A549 (cell line): ENCODE measurements at regions not wholly inside any gene's neighbourhood (a gene's known extent, or its start where the extent isn't known, plus 50 kb on each side); places are given as distances from the start of the nearest gene placed in this dataset.

Source experiments
- ATAC-seq, 2 experiments: fragments of 200-7000 bp in 1 of 2; fragments of >200 bp in 1 of 2; cut with Nextera tagmentation in 1 of 2; cut with Tn5 transposase in 1 of 2; 3 replicates each; pipeline versions ENCODE4 v1.8.0 to v1.9.1; 2018 to 2020; ENCODE audit warnings: mild to moderate bottlenecking in 1 of 2, moderate library complexity in 1 of 2
- CTCF ChIA-PET: fragments of 300-600 bp; sonication (Branson Sonifier 250); formaldehyde crosslinking; extraction: SDS; loops from one replicate; lab custom pipeline; 2021; ENCODE audit warnings: antibody characterized with exemption, inconsistent platforms; lab: Yijun Ruan, JAX
- POLR2A ChIA-PET: fragments of 350-600 bp; formaldehyde crosslinking; extraction: SDS; loops from one replicate; lab custom pipeline; 2021; ENCODE audit warnings: antibody characterized with exemption, inconsistent platforms; lab: Yijun Ruan, JAX
- DNase-seq, 2 experiments: peaks; one replicate each; pipeline versions ENCODE4 v3.0.0 to v3.0.0-alpha.2; 2011 to 2016; ENCODE audit warnings: low read depth in 1 of 2, low spot score in 1 of 2
- FAIRE-seq: peaks from 2 replicates; lab custom pipeline; 2011; peaks lifted over from hg19 to GRCh38; lab: Jason Lieb, UNC
- H3K27ac ChIP-seq, 2 experiments: fragments of >200 bp; sonication (Bioruptor Twin); formaldehyde crosslinking; 3 replicates each; pipeline ENCODE4 v1.5.1; 2016 to 2017
- H3K4me1 ChIP-seq: fragments of >200 bp; sonication (Bioruptor Twin); formaldehyde crosslinking; 3 replicates; pipeline ENCODE4 v1.6.1; 2016
- H3K4me2 ChIP-seq: fragments of >200 bp; sonication (Bioruptor Twin); formaldehyde crosslinking; 3 replicates; pipeline ENCODE4 v1.6.1; 2016
- H3K4me3 ChIP-seq: fragments of >200 bp; sonication (Bioruptor Twin); formaldehyde crosslinking; 3 replicates; pipeline ENCODE4 v1.5.1; 2016
- H3K9me3 ChIP-seq: fragments of >200 bp; sonication (Bioruptor Twin); formaldehyde crosslinking; 3 replicates; pipeline ENCODE4 v1.6.1; 2016
- BHLHE40 ChIP-seq: IDR thresholded peaks from 2 replicates; pipeline ENCODE4 v1.6.1; 2012; ENCODE audit warnings: low read depth, low read length, inconsistent platforms
- CBX2 ChIP-seq: fragments of 200-600 bp; sonication (generic); IDR thresholded peaks from 2 replicates; pipeline ENCODE4 v1.6.1; 2016; ENCODE audit warnings: low read depth, mild to moderate bottlenecking, borderline replicate concordance
- CEBPB ChIP-seq, 2 experiments: fragments of >200 bp in 1 of 2; sonication (Bioruptor Twin) in 1 of 2; formaldehyde crosslinking in 1 of 2; IDR thresholded peaks; 2 replicates each; pipeline ENCODE4 v1.6.1; 2012 to 2016
- EHMT2 ChIP-seq: fragments of 200-600 bp; sonication (generic); IDR thresholded peaks from 2 replicates; pipeline ENCODE4 v1.6.1; 2016; ENCODE audit warnings: antibody characterized with exemption, low read depth, mild to moderate bottlenecking, moderate library complexity
- GATA3 ChIP-seq: IDR thresholded peaks from 2 replicates; pipeline ENCODE4 v1.6.1; 2012; ENCODE audit warnings: borderline replicate concordance
- JUNB ChIP-seq: fragments of >200 bp; sonication (Bioruptor Twin); formaldehyde crosslinking; IDR thresholded peaks from 2 replicates; pipeline ENCODE4 v1.6.1; 2016
- MAFK ChIP-seq: fragments of 450-650 bp; IDR thresholded peaks from 2 replicates; pipeline ENCODE4 v1.6.1; 2014; ENCODE audit not compliant: partially characterized antibody
- MYC ChIP-seq: IDR thresholded peaks from 2 replicates; pipeline ENCODE4 v1.6.1; 2012; ENCODE audit warnings: mild to moderate bottlenecking, inconsistent platforms, low read length, improper control_type of control experiment, borderline replicate concordance
- POLR2A ChIP-seq: IDR thresholded peaks from 2 replicates; pipeline ENCODE4 v1.6.1; 2012; ENCODE audit warnings: mild to moderate bottlenecking, low read length
- RAD21 ChIP-seq, 2 experiments: fragments of >200 bp in 1 of 2; sonication (Bioruptor Twin) in 1 of 2; formaldehyde crosslinking in 1 of 2; IDR thresholded peaks in 1 of 2; conservative IDR thresholded peaks in 1 of 2; 2 replicates in 1 of 2; 3 replicates in 1 of 2; pipeline ENCODE4 v1.6.1; 2012 to 2018; ENCODE audit warnings: inconsistent platforms in 1 of 2
- RFX5 ChIP-seq: fragments of 450-650 bp; IDR thresholded peaks from 2 replicates; pipeline ENCODE4 v1.7.1; 2014; ENCODE audit warnings: antibody characterized with exemption, mild to moderate bottlenecking, moderate library complexity
- TP53 ChIP-seq: fragments of 250-450 bp; sonication (Bioruptor Pico); IDR thresholded peaks from 2 replicates; pipeline ENCODE4 v1.5.0; 2021; ENCODE audit warnings: mild to moderate bottlenecking, moderate library complexity
- ZFP36 ChIP-seq: fragments of 450-650 bp; IDR thresholded peaks from 2 replicates; pipeline ENCODE4 v1.6.1; 2014; ENCODE audit warnings: borderline replicate concordance; ENCODE audit not compliant: partially characterized antibody
- ZNF302 ChIP-seq: fragments of 250-450 bp; sonication (Bioruptor Pico); IDR thresholded peaks from 2 replicates; pipeline ENCODE4 v1.9.0; 2021; ENCODE audit warnings: inconsistent platforms, mild to moderate bottlenecking, moderate library complexity
- ZSCAN20 ChIP-seq: fragments of 250-450 bp; sonication (Bioruptor Pico); IDR thresholded peaks from 2 replicates; pipeline ENCODE4 v1.8.0; 2022; ENCODE audit warnings: mild to moderate bottlenecking, moderate library complexity
- WGBS: methylation state at CpG from one replicate; pipeline ENCODE4 v1.1.6; 2017; ENCODE audit errors: missing lambda C conversion rate; 5-methylcytosine and 5-hydroxymethylcytosine counted together
- TF ChIP-seq, protein P1 (sequence below): IDR thresholded peaks from 2 replicates; pipeline ENCODE4 v1.6.1; 2012
- TF ChIP-seq, protein P2 (sequence below): fragments of >200 bp; sonication (Bioruptor Twin); formaldehyde crosslinking; IDR thresholded peaks from 3 replicates; pipeline ENCODE4 v1.6.1; 2016
- TF ChIP-seq, protein P3 (sequence below): fragments of 200-600 bp; sonication (generic); IDR thresholded peaks from 2 replicates; pipeline ENCODE4 v1.6.1; 2016; ENCODE audit warnings: antibody characterized with exemption, mild to moderate bottlenecking, moderate library complexity
- TF ChIP-seq, protein P4 (sequence below): fragments of 450-650 bp; IDR thresholded peaks from 2 replicates; pipeline ENCODE4 v1.6.1; 2014; ENCODE audit warnings: antibody characterized with exemption
- TF ChIP-seq, protein P5 (sequence below): fragments of >200 bp; sonication (Bioruptor Twin); formaldehyde crosslinking; IDR thresholded peaks from 3 replicates; pipeline ENCODE4 v1.5.1; 2016
- TF ChIP-seq, protein P6 (sequence below): fragments of >200 bp; sonication (Bioruptor Twin); formaldehyde crosslinking; IDR thresholded peaks from 2 replicates; pipeline ENCODE4 v1.6.1; 2016

DNA sequence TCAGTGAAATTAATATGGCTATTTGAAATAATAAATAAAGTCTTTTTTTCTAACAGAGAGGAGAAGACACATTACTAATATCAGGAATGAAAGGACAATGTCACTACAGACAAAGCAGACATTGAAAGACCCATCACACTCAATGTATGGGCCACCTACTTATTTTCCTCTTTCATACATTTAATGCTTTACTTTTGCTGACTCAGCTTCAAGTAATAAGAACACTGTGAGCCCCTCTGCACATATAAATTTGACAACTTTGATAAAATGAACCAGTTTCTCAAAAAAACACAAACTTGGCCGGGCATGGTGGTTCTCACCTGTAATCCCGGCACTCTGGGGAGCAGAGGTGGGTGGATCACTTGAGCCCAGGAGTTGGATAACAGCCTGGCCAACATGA, 664.2 kb upstream of the COBL start:
- DNase-seq: no peak
- no peaks in the 10 kb centered on the region for H3K4me1 ChIP-seq
- POLR2A ChIA-PET: no interaction called here
- no peak overlapping the region for H3K4me2 ChIP-seq
- no peak overlapping the region for H3K27ac ChIP-seq
- no peak for FAIRE-seq
- no peaks in the 10 kb centered on the region for H3K9me3 ChIP-seq
- no peak overlapping the region for H3K4me3 ChIP-seq
- whole genome bisulfite sequencing: 4% methylated on average over 2 of the region's 2 CpGs
- peak; percentile 85 for TF ChIP-seq MAFK
- TF ChIP-seq, protein P1, sequence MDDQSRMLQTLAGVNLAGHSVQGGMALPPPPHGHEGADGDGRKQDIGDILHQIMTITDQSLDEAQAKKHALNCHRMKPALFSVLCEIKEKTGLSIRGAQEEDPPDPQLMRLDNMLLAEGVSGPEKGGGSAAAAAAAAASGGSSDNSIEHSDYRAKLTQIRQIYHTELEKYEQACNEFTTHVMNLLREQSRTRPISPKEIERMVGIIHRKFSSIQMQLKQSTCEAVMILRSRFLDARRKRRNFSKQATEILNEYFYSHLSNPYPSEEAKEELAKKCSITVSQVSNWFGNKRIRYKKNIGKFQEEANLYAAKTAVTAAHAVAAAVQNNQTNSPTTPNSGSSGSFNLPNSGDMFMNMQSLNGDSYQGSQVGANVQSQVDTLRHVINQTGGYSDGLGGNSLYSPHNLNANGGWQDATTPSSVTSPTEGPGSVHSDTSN: no peak
- no peak for ATAC-seq
- CTCF ChIA-PET: no interaction called here

DNA sequence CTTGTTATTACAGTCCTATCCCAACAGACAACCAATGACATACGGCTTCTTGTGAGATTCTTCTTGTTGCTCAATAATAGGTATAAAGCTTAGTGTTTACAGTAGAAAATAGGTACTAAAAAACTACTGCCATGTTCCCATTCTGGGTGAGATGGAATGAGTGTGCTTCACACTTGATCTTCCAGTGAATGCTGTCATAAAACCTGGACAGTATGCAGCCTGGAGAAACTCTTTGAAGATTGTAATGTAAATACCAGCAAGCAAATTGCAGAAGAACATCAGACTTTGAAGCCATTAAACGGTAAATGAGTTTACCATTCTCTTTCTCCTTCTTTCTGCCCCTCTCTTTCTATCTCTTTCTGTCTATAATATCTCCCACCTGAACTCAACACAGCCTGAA, 663.7 kb upstream of the COBL start:
- ChIA-PET POLR2A (no interaction called here), CTCF (no interaction called here)
- 0% methylated on average over 2 of the region's 2 CpGs for WGBS
- no peak for TF ChIP-seq MAFK
- TF ChIP-seq, protein P2, sequence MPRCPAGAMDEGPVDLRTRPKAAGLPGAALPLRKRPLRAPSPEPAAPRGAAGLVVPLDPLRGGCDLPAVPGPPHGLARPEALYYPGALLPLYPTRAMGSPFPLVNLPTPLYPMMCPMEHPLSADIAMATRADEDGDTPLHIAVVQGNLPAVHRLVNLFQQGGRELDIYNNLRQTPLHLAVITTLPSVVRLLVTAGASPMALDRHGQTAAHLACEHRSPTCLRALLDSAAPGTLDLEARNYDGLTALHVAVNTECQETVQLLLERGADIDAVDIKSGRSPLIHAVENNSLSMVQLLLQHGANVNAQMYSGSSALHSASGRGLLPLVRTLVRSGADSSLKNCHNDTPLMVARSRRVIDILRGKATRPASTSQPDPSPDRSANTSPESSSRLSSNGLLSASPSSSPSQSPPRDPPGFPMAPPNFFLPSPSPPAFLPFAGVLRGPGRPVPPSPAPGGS: no peak
- no peak for TF ChIP-seq CEBPB (IDR thresholded peaks at IDR 0.05)
- TF ChIP-seq ZSCAN20: no peak
- no peak for TF ChIP-seq POLR2A
- no peaks in the 10 kb centered on the region for H3K9me3 ChIP-seq
- FAIRE-seq (peak; percentile 13), DNase-seq (no peak), ATAC-seq (no peak)
- H3K4me3 ChIP-seq: no peak overlapping the region
- H3K27ac ChIP-seq: no peak overlapping the region
- no peaks in the 10 kb centered on the region for H3K4me1 ChIP-seq
- no peak overlapping the region for H3K4me2 ChIP-seq

DNA sequence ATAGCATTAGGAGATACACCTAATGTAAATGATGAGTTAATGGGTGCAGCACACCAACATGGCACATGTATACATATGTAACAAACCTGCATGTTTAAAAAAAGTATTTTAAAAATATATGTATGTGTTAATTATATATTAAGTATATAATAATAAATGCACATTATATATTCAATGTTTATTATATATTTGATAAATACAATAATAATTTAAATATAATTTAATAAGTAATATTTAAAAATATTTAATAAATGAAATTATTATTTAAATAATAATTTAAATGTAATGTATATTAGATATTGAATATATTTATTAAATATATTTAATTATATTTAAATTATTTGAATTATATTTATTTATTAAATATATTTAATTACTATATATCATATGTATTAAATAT, 661.3 kb upstream of the COBL start:
- H3K27ac ChIP-seq: no peak overlapping the region
- DNase-seq (no peak), FAIRE-seq (no peak), ATAC-seq (no peak)
- H3K4me3 ChIP-seq: no peak overlapping the region
- ChIA-PET POLR2A (no interaction called here), CTCF (no interaction called here)
- TF ChIP-seq GATA3 (no peak), RFX5 (no peak), CBX2 (no peak), EHMT2 (no peak), ZNF302 (CRISPR knock-in tag) (no peak), POLR2A (no peak)
- TF ChIP-seq, protein P3, sequence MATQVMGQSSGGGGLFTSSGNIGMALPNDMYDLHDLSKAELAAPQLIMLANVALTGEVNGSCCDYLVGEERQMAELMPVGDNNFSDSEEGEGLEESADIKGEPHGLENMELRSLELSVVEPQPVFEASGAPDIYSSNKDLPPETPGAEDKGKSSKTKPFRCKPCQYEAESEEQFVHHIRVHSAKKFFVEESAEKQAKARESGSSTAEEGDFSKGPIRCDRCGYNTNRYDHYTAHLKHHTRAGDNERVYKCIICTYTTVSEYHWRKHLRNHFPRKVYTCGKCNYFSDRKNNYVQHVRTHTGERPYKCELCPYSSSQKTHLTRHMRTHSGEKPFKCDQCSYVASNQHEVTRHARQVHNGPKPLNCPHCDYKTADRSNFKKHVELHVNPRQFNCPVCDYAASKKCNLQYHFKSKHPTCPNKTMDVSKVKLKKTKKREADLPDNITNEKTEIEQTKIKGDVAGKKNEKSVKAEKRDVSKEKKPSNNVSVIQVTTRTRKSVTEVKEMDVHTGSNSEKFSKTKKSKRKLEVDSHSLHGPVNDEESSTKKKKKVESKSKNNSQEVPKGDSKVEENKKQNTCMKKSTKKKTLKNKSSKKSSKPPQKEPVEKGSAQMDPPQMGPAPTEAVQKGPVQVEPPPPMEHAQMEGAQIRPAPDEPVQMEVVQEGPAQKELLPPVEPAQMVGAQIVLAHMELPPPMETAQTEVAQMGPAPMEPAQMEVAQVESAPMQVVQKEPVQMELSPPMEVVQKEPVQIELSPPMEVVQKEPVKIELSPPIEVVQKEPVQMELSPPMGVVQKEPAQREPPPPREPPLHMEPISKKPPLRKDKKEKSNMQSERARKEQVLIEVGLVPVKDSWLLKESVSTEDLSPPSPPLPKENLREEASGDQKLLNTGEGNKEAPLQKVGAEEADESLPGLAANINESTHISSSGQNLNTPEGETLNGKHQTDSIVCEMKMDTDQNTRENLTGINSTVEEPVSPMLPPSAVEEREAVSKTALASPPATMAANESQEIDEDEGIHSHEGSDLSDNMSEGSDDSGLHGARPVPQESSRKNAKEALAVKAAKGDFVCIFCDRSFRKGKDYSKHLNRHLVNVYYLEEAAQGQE: no peak
- no peaks in the 10 kb centered on the region for H3K9me3 ChIP-seq
- no peaks in the 10 kb centered on the region for H3K4me1 ChIP-seq
- H3K4me2 ChIP-seq: no peak overlapping the region

DNA sequence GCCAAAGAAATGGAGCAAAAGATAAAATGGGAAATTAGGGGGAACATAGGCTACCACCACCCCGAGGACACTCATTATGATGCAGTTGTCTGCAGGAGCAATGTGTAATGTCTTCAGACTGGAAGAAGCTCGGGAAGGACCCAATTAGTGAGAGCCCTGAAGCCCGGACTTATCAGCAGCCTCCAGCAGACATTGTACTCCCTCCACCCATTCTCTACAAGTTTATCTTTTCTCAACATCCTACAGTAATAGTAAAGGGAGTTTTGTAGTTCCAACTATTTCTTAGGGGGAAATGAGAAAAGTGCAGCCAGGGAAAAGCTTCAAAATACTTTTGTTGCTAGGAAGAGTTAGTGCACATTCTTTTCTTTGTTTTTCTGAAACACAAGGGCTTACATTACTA, 657.3 kb upstream of the COBL start:
- Histone ChIP-seq H3K27ac (no peak overlapping the region), H3K4me3 (no peak overlapping the region), H3K4me2 (no peak overlapping the region), H3K4me1 (no peaks in the 10 kb centered on the region)
- POLR2A ChIA-PET: no interaction called here
- ATAC-seq: no peak
- no peak for FAIRE-seq
- 0% methylated on average over 3 of the region's 3 CpGs for WGBS
- TF ChIP-seq, protein P4, sequence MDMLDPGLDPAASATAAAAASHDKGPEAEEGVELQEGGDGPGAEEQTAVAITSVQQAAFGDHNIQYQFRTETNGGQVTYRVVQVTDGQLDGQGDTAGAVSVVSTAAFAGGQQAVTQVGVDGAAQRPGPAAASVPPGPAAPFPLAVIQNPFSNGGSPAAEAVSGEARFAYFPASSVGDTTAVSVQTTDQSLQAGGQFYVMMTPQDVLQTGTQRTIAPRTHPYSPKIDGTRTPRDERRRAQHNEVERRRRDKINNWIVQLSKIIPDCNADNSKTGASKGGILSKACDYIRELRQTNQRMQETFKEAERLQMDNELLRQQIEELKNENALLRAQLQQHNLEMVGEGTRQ: no peak
- TF ChIP-seq, protein P5, sequence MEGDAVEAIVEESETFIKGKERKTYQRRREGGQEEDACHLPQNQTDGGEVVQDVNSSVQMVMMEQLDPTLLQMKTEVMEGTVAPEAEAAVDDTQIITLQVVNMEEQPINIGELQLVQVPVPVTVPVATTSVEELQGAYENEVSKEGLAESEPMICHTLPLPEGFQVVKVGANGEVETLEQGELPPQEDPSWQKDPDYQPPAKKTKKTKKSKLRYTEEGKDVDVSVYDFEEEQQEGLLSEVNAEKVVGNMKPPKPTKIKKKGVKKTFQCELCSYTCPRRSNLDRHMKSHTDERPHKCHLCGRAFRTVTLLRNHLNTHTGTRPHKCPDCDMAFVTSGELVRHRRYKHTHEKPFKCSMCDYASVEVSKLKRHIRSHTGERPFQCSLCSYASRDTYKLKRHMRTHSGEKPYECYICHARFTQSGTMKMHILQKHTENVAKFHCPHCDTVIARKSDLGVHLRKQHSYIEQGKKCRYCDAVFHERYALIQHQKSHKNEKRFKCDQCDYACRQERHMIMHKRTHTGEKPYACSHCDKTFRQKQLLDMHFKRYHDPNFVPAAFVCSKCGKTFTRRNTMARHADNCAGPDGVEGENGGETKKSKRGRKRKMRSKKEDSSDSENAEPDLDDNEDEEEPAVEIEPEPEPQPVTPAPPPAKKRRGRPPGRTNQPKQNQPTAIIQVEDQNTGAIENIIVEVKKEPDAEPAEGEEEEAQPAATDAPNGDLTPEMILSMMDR: no peak
- TF ChIP-seq, protein P1: no peak
- TF ChIP-seq JUNB: no peak
- TF ChIP-seq CEBPB (IDR thresholded peaks at IDR 0.05): no peak
- TF ChIP-seq ZNF302 (CRISPR knock-in tag): no peak
- no peak for TF ChIP-seq BHLHE40
- no peak for TF ChIP-seq ZFP36
- TF ChIP-seq CBX2: no peak
- TF ChIP-seq MYC: no peak
- no peak for TF ChIP-seq TP53 (CRISPR knock-in tag)
- TF ChIP-seq, protein P6, sequence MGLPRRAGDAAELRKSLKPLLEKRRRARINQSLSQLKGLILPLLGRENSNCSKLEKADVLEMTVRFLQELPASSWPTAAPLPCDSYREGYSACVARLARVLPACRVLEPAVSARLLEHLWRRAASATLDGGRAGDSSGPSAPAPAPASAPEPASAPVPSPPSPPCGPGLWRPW: no peak
- no peak for TF ChIP-seq POLR2A
- TF ChIP-seq MAFK: no peak
- no peak for TF ChIP-seq RAD21 (conservative IDR thresholded peaks at IDR 0.05 in 1 of 2, IDR thresholded peaks at IDR 0.05 in 1 of 2)
- TF ChIP-seq, all 56 proteins: peak for 0
- DNase-seq: no peak
- CTCF ChIA-PET: no interaction called here
- no peaks in the 10 kb centered on the region for H3K9me3 ChIP-seq
